ENCODE measurements at regions not wholly inside any gene's neighbourhood (a gene's known extent, or its start where the extent isn't known, plus 50 kb on each side); places are given as distances from the start of the nearest gene placed in this dataset.

DNA sequence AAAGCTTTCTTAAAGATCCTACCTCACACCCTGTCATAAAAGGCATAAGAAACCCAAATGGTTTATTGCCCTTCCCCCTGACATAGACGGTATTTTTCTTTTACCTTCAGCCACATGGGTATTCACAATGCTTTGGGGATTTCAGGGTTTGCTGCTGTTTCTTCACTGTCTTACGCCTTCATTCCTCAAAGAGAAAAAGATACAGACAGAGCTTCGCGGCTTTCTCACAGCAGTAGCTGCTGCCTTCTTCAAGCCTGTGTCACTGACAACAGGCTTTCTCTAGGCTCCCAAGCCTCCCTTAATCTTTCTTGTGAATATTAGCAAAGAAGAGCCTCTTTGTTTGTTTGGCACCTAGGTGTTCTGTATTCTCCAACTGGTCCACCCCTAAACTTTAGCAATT, 197.4 kb upstream of the ARID2 start:
- POLR2A ChIA-PET: no interaction called here
- Histone ChIP-seq H3K9ac (no peak overlapping the region), H3K36me3 (replicated peaks in 1 of 2; ENCODE audit: control insufficient read depth in 1 of 2, insufficient read depth in 2 of 2, low read length in 1 of 2) (no peaks in the 10 kb centered on the region), H3K9me3 (no peaks in the 10 kb centered on the region), H2AFZ (ENCODE audit: low read depth) (no peak overlapping the region), H4K20me1 (ENCODE audit: insufficient read depth) (no peaks in the 10 kb centered on the region), H3K4me2 (no peak overlapping the region), H3K4me1 (ENCODE audit: control insufficient read depth in 1 of 2, insufficient read depth in 2 of 2, low read depth in 1 of 2, low read length in 1 of 2) (no peaks in the 10 kb centered on the region), H3K27me3 (ENCODE audit: insufficient read depth) (no peaks in the 10 kb centered on the region), H3K4me3 (ENCODE audit: low read depth in 2 of 2, low read length in 1 of 2) (no peak overlapping the region), H3F3A (replicated peaks; ENCODE audit: insufficient read depth) (no peaks in the 10 kb centered on the region), H3K79me2 (ENCODE audit: insufficient read depth) (no peaks in the 10 kb centered on the region), H3K9me2 (no peaks in the 10 kb centered on the region), H3K27ac (ENCODE audit: low read depth in 2 of 2, low read length in 1 of 2) (no peak overlapping the region)
- CTCF ChIA-PET: interaction anchor here (1.1 kb wide), 1 partner anchor 11 kb away, joined by 3 read pairs; no protein-coding TSS in a partner anchor
- TF ChIP-seq, protein P1, sequence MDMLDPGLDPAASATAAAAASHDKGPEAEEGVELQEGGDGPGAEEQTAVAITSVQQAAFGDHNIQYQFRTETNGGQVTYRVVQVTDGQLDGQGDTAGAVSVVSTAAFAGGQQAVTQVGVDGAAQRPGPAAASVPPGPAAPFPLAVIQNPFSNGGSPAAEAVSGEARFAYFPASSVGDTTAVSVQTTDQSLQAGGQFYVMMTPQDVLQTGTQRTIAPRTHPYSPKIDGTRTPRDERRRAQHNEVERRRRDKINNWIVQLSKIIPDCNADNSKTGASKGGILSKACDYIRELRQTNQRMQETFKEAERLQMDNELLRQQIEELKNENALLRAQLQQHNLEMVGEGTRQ (IDR thresholded peaks at IDR 0.05; ENCODE audit: borderline replicate concordance, low read depth, low read length): no peak
- TF ChIP-seq NFIC (IDR thresholded peaks at IDR 0.05; ENCODE audit: borderline replicate concordance) (no peak), NRF1 (IDR thresholded peaks at IDR 0.05; ENCODE audit: low read depth, low read length) (no peak), GABPA (IDR thresholded peaks at IDR 0.05; ENCODE audit: low read depth) (no peak), RFX5 (IDR thresholded peaks at IDR 0.05; ENCODE audit: low read length) (no peak), MEF2A (IDR thresholded peaks at IDR 0.05; ENCODE audit: borderline replicate concordance, low read depth) (no peak), FOXJ3 (CRISPR knock-in tag; IDR thresholded peaks at IDR 0.05) (no peak), FOXM1 (IDR thresholded peaks at IDR 0.05; ENCODE audit: low read depth) (no peak), RAD21 (IDR thresholded peaks at IDR 0.05; ENCODE audit: low read length) (no peak), SMC3 (IDR thresholded peaks at IDR 0.05; ENCODE audit: low read depth, low read length) (no peak)
- TF ChIP-seq, protein P2, sequence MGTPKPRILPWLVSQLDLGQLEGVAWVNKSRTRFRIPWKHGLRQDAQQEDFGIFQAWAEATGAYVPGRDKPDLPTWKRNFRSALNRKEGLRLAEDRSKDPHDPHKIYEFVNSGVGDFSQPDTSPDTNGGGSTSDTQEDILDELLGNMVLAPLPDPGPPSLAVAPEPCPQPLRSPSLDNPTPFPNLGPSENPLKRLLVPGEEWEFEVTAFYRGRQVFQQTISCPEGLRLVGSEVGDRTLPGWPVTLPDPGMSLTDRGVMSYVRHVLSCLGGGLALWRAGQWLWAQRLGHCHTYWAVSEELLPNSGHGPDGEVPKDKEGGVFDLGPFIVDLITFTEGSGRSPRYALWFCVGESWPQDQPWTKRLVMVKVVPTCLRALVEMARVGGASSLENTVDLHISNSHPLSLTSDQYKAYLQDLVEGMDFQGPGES (IDR thresholded peaks at IDR 0.05; ENCODE audit: low read depth, low read length): no peak
- WGBS (ENCODE audit: low lambda C conversion rate): 85% methylated on average over 4 of the region's 4 CpGs
- no peak for DNase-seq

DNA sequence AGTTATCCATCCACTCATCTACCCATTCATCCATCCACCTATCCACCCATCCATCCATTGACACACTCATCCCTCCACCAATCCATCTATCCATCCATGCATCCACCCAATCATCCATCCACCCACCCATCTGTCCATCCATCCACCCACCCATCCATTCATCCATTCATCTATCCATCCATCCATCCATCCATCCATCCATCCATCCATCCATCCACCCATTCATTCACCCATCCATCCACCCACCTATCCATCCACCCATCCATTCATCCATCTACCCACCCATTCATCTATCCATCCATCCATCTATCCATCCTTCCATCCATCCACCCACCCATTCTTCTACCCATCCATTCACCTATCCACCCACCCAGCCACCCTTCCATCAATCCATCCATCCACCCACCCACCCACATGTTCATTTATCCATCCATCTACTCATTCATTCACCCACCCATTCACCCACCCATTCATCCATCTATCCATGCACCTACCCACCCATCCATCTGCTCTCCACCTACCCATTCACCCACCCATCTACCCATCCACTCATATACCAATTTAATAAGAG, 193.8 kb upstream of the ARID2 start:
- Histone ChIP-seq H3K27ac (ENCODE audit: low read depth in 2 of 2, low read length in 1 of 2) (no peak overlapping the region), H3F3A (replicated peaks; ENCODE audit: insufficient read depth) (no peaks in the 10 kb centered on the region), H3K27me3 (ENCODE audit: insufficient read depth) (no peaks in the 10 kb centered on the region), H4K20me1 (ENCODE audit: insufficient read depth) (no peaks in the 10 kb centered on the region), H3K9me3 (no peaks in the 10 kb centered on the region), H2AFZ (ENCODE audit: low read depth) (no peak overlapping the region), H3K36me3 (replicated peaks in 1 of 2; ENCODE audit: control insufficient read depth in 1 of 2, insufficient read depth in 2 of 2, low read length in 1 of 2) (no peaks in the 10 kb centered on the region), H3K9me2 (no peaks in the 10 kb centered on the region), H3K4me1 (ENCODE audit: control insufficient read depth in 1 of 2, insufficient read depth in 2 of 2, low read depth in 1 of 2, low read length in 1 of 2) (no peaks in the 10 kb centered on the region; a peak in 1 of 4 replicates), H3K9ac (no peak overlapping the region), H3K79me2 (ENCODE audit: insufficient read depth) (no peaks in the 10 kb centered on the region), H3K4me2 (no peak overlapping the region), H3K4me3 (ENCODE audit: low read depth in 2 of 2, low read length in 1 of 2) (no peak overlapping the region)
- ChIA-PET POLR2A (no interaction called here), CTCF (no interaction called here)
- TF ChIP-seq, protein P3, sequence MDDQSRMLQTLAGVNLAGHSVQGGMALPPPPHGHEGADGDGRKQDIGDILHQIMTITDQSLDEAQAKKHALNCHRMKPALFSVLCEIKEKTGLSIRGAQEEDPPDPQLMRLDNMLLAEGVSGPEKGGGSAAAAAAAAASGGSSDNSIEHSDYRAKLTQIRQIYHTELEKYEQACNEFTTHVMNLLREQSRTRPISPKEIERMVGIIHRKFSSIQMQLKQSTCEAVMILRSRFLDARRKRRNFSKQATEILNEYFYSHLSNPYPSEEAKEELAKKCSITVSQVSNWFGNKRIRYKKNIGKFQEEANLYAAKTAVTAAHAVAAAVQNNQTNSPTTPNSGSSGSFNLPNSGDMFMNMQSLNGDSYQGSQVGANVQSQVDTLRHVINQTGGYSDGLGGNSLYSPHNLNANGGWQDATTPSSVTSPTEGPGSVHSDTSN (IDR thresholded peaks at IDR 0.05): no peak
- TF ChIP-seq JUND (IDR thresholded peaks at IDR 0.05): no peak
- no peak for TF ChIP-seq FOXJ3 (CRISPR knock-in tag; IDR thresholded peaks at IDR 0.05)
- TF ChIP-seq MEF2A (IDR thresholded peaks at IDR 0.05; ENCODE audit: borderline replicate concordance, low read depth): no peak
- TF ChIP-seq, protein P4, sequence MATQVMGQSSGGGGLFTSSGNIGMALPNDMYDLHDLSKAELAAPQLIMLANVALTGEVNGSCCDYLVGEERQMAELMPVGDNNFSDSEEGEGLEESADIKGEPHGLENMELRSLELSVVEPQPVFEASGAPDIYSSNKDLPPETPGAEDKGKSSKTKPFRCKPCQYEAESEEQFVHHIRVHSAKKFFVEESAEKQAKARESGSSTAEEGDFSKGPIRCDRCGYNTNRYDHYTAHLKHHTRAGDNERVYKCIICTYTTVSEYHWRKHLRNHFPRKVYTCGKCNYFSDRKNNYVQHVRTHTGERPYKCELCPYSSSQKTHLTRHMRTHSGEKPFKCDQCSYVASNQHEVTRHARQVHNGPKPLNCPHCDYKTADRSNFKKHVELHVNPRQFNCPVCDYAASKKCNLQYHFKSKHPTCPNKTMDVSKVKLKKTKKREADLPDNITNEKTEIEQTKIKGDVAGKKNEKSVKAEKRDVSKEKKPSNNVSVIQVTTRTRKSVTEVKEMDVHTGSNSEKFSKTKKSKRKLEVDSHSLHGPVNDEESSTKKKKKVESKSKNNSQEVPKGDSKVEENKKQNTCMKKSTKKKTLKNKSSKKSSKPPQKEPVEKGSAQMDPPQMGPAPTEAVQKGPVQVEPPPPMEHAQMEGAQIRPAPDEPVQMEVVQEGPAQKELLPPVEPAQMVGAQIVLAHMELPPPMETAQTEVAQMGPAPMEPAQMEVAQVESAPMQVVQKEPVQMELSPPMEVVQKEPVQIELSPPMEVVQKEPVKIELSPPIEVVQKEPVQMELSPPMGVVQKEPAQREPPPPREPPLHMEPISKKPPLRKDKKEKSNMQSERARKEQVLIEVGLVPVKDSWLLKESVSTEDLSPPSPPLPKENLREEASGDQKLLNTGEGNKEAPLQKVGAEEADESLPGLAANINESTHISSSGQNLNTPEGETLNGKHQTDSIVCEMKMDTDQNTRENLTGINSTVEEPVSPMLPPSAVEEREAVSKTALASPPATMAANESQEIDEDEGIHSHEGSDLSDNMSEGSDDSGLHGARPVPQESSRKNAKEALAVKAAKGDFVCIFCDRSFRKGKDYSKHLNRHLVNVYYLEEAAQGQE (IDR thresholded peaks at IDR 0.05; ENCODE audit: low read depth, low read length): no peak
- no peak for TF ChIP-seq GATA2 (CRISPR knock-in tag; IDR thresholded peaks at IDR 0.05)
- TF ChIP-seq SMC3 (IDR thresholded peaks at IDR 0.05; ENCODE audit: low read depth, low read length): no peak
- no peak for TF ChIP-seq EZH2phosphoT487 (IDR thresholded peaks at IDR 0.05; ENCODE audit: borderline replicate concordance, low read depth)
- no peak for TF ChIP-seq FOXM1 (IDR thresholded peaks at IDR 0.05; ENCODE audit: low read depth)
- no peak for TF ChIP-seq EP300 (IDR thresholded peaks at IDR 0.05; ENCODE audit: borderline replicate concordance in 1 of 2, low read depth in 1 of 2, low read length in 1 of 2)
- no peak for TF ChIP-seq GABPA (IDR thresholded peaks at IDR 0.05; ENCODE audit: low read depth)
- TF ChIP-seq TEAD4 (IDR thresholded peaks at IDR 0.05; ENCODE audit: borderline replicate concordance, insufficient read depth): no peak
- TF ChIP-seq RCOR1 (IDR thresholded peaks at IDR 0.05; ENCODE audit: low read length): no peak
- no peak for DNase-seq

Measured in SK-N-SH (cell line).